Endothelial cell of umbilical vein (primary cell): ENCODE measurements at regions not wholly inside any gene's neighbourhood (a gene's known extent, or its start where the extent isn't known, plus 50 kb on each side); places are given as distances from the start of the nearest gene placed in this dataset.

Experiments
- BruUV-seq: library from RNA; stranded (reverse); fragments of 400-500 nt; replicated peaks from 2 replicates; lab custom pipeline; 2021; lab: Mats Ljungman, UMichigan
- CTCF ChIA-PET: fragments of 300-600, 350-600 bp; sonication (Branson Sonifier 250); formaldehyde crosslinking; loops from one replicate; lab custom pipeline; 2021; ENCODE audit warnings: antibody characterized with exemption, inconsistent platforms; lab: Charles Lee
- POLR2A ChIA-PET: fragments of 300-600, 350-600 bp; sonication (Branson Sonifier 250); formaldehyde crosslinking; loops from one replicate; lab custom pipeline; 2021; ENCODE audit warnings: antibody characterized with exemption, inconsistent platforms; lab: Charles Lee
- DNase-seq: peaks from one replicate; pipeline ENCODE4 v3.0.0-alpha.2; 2011; ENCODE audit warnings: low read depth, low spot score
- FAIRE-seq: peaks from 2 replicates; lab custom pipeline; 2011; peaks lifted over from hg19 to GRCh38; lab: Jason Lieb, UNC
- H2AFZ ChIP-seq: 2 replicates; pipeline ENCODE4 v1.6.0; 2012; ENCODE audit warnings: low read depth, low read length, control low read depth, inconsistent platforms
- H3K27ac ChIP-seq: 2 replicates; pipeline ENCODE4 v1.5.1; 2011; ENCODE audit warnings: low read depth, mild to moderate bottlenecking, control low read depth, low read length, moderate library complexity; ENCODE audit not compliant: insufficient read depth
- H3K27me3 ChIP-seq, 2 experiments: 2 replicates each; pipeline versions ENCODE4 v1.6.0 to v1.6.1; 2011; ENCODE audit warnings: low read length in 2 of 2, mixed read lengths in 1 of 2; ENCODE audit not compliant: control insufficient read depth in 2 of 2, insufficient read depth in 2 of 2
- H3K36me3 ChIP-seq, 2 experiments: 2 replicates in 1 of 2; 3 replicates in 1 of 2; pipeline ENCODE4 v1.5.1; 2011; ENCODE audit warnings: low read length in 2 of 2, mild to moderate bottlenecking in 1 of 2, moderate library complexity in 1 of 2; ENCODE audit not compliant: control insufficient read depth in 2 of 2, insufficient read depth in 2 of 2; ENCODE audit errors: extremely low read depth in 1 of 2
- H3K4me1 ChIP-seq: 3 replicates; pipeline ENCODE4 v1.5.1; 2011; ENCODE audit warnings: mild to moderate bottlenecking, low read length; ENCODE audit not compliant: control insufficient read depth, insufficient read depth; ENCODE audit errors: extremely low read depth
- H3K4me2 ChIP-seq: 2 replicates; pipeline ENCODE4 v1.6.1; 2011; ENCODE audit warnings: low read length, control low read depth, mixed read lengths; ENCODE audit not compliant: insufficient read depth
- H3K4me3 ChIP-seq, 3 experiments: fragments of 200-600 bp in 1 of 3; sonication (generic), shearing (Covaris generic) in 1 of 3; replicated peaks in 1 of 3; 2 replicates each; pipeline ENCODE4 v1.5.1; 2011 to 2016; ENCODE audit warnings: control low read depth in 3 of 3, low read length in 3 of 3, mild to moderate bottlenecking in 2 of 3, inconsistent platforms in 1 of 3, low read depth in 1 of 3, moderate library complexity in 1 of 3; ENCODE audit not compliant: insufficient read depth in 1 of 3
- H3K79me2 ChIP-seq: 2 replicates; pipeline ENCODE4 v1.6.0; 2012; ENCODE audit warnings: low read length, inconsistent platforms; ENCODE audit not compliant: control insufficient read depth, insufficient read depth
- H3K9ac ChIP-seq: replicated peaks from 2 replicates; pipeline ENCODE3; 2011; ENCODE audit warnings: low read length, control low read depth; ENCODE audit not compliant: insufficient read depth; ENCODE audit errors: extremely low read depth
- H3K9me1 ChIP-seq: replicated peaks from 3 replicates; pipeline ENCODE4 v1.6.0; 2011; ENCODE audit warnings: mild to moderate bottlenecking, low read length; ENCODE audit not compliant: control insufficient read depth, insufficient read depth; ENCODE audit errors: extremely low read depth
- H3K9me3 ChIP-seq: replicated peaks from 2 replicates; pipeline ENCODE4 v1.5.1; 2012; ENCODE audit warnings: low read length, inconsistent platforms; ENCODE audit not compliant: control insufficient read depth, insufficient read depth
- H4K20me1 ChIP-seq: replicated peaks from 2 replicates; pipeline ENCODE3; 2011; ENCODE audit warnings: mild to moderate bottlenecking, low read length; ENCODE audit not compliant: control insufficient read depth, insufficient read depth; ENCODE audit errors: extremely low read depth
- CTCF ChIP-seq, 2 donors: IDR thresholded peaks; 1 replicate in 1 of 2; 2 replicates in 1 of 2; pipeline ENCODE4 v1.5.1; 2011; ENCODE audit warnings: low read length in 2 of 2, mild to moderate bottlenecking in 2 of 2, moderate library complexity in 2 of 2, control low read depth in 1 of 2, inconsistent platforms in 1 of 2, low read depth in 1 of 2; ENCODE audit not compliant: insufficient read depth in 1 of 2; ENCODE audit errors: extremely low read depth in 1 of 2
- EZH2 ChIP-seq: IDR thresholded peaks from 2 replicates; pipeline ENCODE4 v1.6.1; 2012; ENCODE audit warnings: borderline replicate concordance, low read depth, mild to moderate bottlenecking, moderate library complexity, low read length, inconsistent platforms; ENCODE audit not compliant: severe bottlenecking
- FOS ChIP-seq: IDR thresholded peaks from 2 replicates; pipeline ENCODE4 v1.6.1; 2011; ENCODE audit warnings: mild to moderate bottlenecking, low read length, moderate library complexity, borderline replicate concordance; ENCODE audit not compliant: insufficient read depth
- GATA2 ChIP-seq: IDR thresholded peaks from 2 replicates; pipeline ENCODE4 v1.7.0; 2011; ENCODE audit warnings: low read depth, mild to moderate bottlenecking, moderate library complexity, mixed read lengths, low read length; ENCODE audit not compliant: insufficient read length, insufficient read depth
- JUN ChIP-seq: IDR thresholded peaks from 2 replicates; pipeline ENCODE4 v1.6.1; 2011; ENCODE audit warnings: borderline replicate concordance, low read depth; ENCODE audit not compliant: insufficient read length, insufficient read depth
- MYC ChIP-seq: IDR thresholded peaks from one replicate; pipeline ENCODE4 v1.6.1; 2011; ENCODE audit warnings: mild to moderate bottlenecking, low read depth, low read length
- POLR2A ChIP-seq: IDR thresholded peaks from 2 replicates; pipeline ENCODE4 v1.6.1; 2012; ENCODE audit warnings: low read depth, mild to moderate bottlenecking, control low read depth, low read length
- POLR2AphosphoS5 ChIP-seq: IDR thresholded peaks from 2 replicates; pipeline ENCODE4 v1.6.1; 2012; ENCODE audit warnings: low read depth, mild to moderate bottlenecking, control low read depth, low read length, moderate library complexity; ENCODE audit not compliant: insufficient read depth
- dilution Hi-C: fragments of 300-500 bp; cut with MboI; formaldehyde crosslinking; loops from one replicate; pipeline ENCODE4 v1.15.0; 2019; ENCODE audit warnings: low sequenced_read_pairs; ENCODE audit not compliant: extremely low pct_ligation_motif_present
- intact Hi-C: fragments of 100-400 bp; cut with micrococcal nuclease; formaldehyde crosslinking; loops from one replicate; pipeline ENCODE4 v1.10.0; 2022

GRCh38 chr12:41892302-41892701, 252.4 kb downstream of the GXYLT1 start:
- DNase-seq (no peak), FAIRE-seq (no peak)
- intact Hi-C loops = no loop called here
- TF ChIP-seq POLR2A = no peak
- no peak for TF ChIP-seq JUN
- no peak for TF ChIP-seq EZH2
- no peak for TF ChIP-seq POLR2AphosphoS5
- no peak for TF ChIP-seq MYC
- TF ChIP-seq GATA2 = no peak
- TF ChIP-seq FOS = no peak
- TF ChIP-seq CTCF (IDR thresholded peaks at IDR 0.05; ENCODE audit: extremely low read depth in 1 of 2, insufficient read depth in 1 of 2, low read depth in 1 of 2, low read length in 2 of 2) = no peak
- no peaks in the 10 kb centered on the region for H3K9me3 ChIP-seq
- no peak overlapping the region for H3K4me2 ChIP-seq
- no peak overlapping the region for H3K27ac ChIP-seq
- H3K4me1 ChIP-seq = no peaks in the 10 kb centered on the region
- BruUV-seq = no TSS peak
- H3K9me1 ChIP-seq = no peaks in the 10 kb centered on the region
- no peak overlapping the region for H2AFZ ChIP-seq
- no peak overlapping the region for H3K9ac ChIP-seq
- POLR2A ChIA-PET = no interaction called here
- H3K27me3 ChIP-seq = no peaks in the 10 kb centered on the region
- dilution Hi-C loops = no loop called here
- no peaks in the 10 kb centered on the region for H4K20me1 ChIP-seq
- no peak overlapping the region for H3K4me3 ChIP-seq
- CTCF ChIA-PET = no interaction called here
- H3K79me2 ChIP-seq = no peaks in the 10 kb centered on the region
- no peaks in the 10 kb centered on the region for H3K36me3 ChIP-seq
